ENCODE measurements at regions not wholly inside any gene's neighbourhood (a gene's known extent, or its start where the extent isn't known, plus 50 kb on each side); places are given as distances from the start of the nearest gene placed in this dataset.

GRCh38 chr7:25314731-25315267, 86.5 kb upstream of the NPVF start:
- no peak for DNase-seq (ENCODE audit: low read depth in 2 of 2)

- DNase-seq (ENCODE audit: low read depth in 2 of 2): no peak
Measured at GRCh38 chr7:25316366-25316765, 88.1 kb upstream of the NPVF start.

- no peak for DNase-seq (ENCODE audit: low read depth in 2 of 2)
Measured at GRCh38 chr7:25318047-25318446, 89.8 kb upstream of the NPVF start.

- DNase-seq (ENCODE audit: low read depth in 2 of 2): no peak
Measured at GRCh38 chr7:25319707-25320106, 91.4 kb upstream of the NPVF start.

- DNase-seq (ENCODE audit: low read depth in 2 of 2): no peak
Measured at GRCh38 chr7:25320791-25321190, 92.5 kb upstream of the NPVF start.

- DNase-seq (ENCODE audit: low read depth in 2 of 2): no peak
Measured at GRCh38 chr7:25321424-25321823, 93.1 kb upstream of the NPVF start.

- no peak for DNase-seq (ENCODE audit: low read depth in 2 of 2)
Measured at GRCh38 chr7:25322473-25322872, 94.2 kb upstream of the NPVF start.

- no peak for DNase-seq (ENCODE audit: low read depth in 2 of 2)
Measured at GRCh38 chr7:25325186-25325757, 97.0 kb upstream of the NPVF start.

- DNase-seq (ENCODE audit: low read depth in 2 of 2): no peak
Measured at GRCh38 chr7:25326501-25327156, 98.3 kb upstream of the NPVF start.

GRCh38 chr7:25329815-25330214, 101.5 kb upstream of the NPVF start:
- no peak for DNase-seq (ENCODE audit: low read depth in 2 of 2)

GRCh38 chr7:25333296-25333928, 105.1 kb upstream of the NPVF start:
- DNase-seq (ENCODE audit: low read depth in 2 of 2): no peak

- DNase-seq (ENCODE audit: low read depth in 2 of 2): no peak
Measured at GRCh38 chr7:25347360-25348066, 119.2 kb upstream of the NPVF start.

GRCh38 chr7:25348104-25348503, 119.8 kb upstream of the NPVF start:
- DNase-seq (ENCODE audit: low read depth in 2 of 2): no peak

GRCh38 chr7:25349283-25350017, 121.2 kb upstream of the NPVF start:
- DNase-seq (ENCODE audit: low read depth in 2 of 2): no peak

- no peak for DNase-seq (ENCODE audit: low read depth in 2 of 2)
Measured at GRCh38 chr7:25350041-25350440, 121.8 kb upstream of the NPVF start.

- no peak for DNase-seq (ENCODE audit: low read depth in 2 of 2)
Measured at GRCh38 chr7:25351761-25352160, 123.5 kb upstream of the NPVF start.

- DNase-seq (ENCODE audit: low read depth in 2 of 2): no peak
Measured at GRCh38 chr7:25353196-25353595, 124.9 kb upstream of the NPVF start.

- no peak for DNase-seq (ENCODE audit: low read depth in 2 of 2)
Measured at GRCh38 chr7:25353732-25354131, 125.4 kb upstream of the NPVF start.

GRCh38 chr7:25356534-25357151, 128.4 kb upstream of the NPVF start:
- no peak for DNase-seq (ENCODE audit: low read depth in 2 of 2)

- DNase-seq (ENCODE audit: low read depth in 2 of 2): no peak
Measured at GRCh38 chr7:25358926-25359325, 130.6 kb upstream of the NPVF start.

GRCh38 chr7:25359471-25360059, 131.3 kb upstream of the NPVF start:
- no peak for DNase-seq (ENCODE audit: low read depth in 2 of 2)

All from stimulated activated CD8-positive, alpha-beta memory T cell treated with anti-CD3 and anti-CD28 coated beads, Interleukin-15, amount 100 ng/mL, for 48 hours (primary cell).